ENCODE measurements at regions not wholly inside any gene's neighbourhood (a gene's known extent, or its start where the extent isn't known, plus 50 kb on each side); places are given as distances from the start of the nearest gene placed in this dataset.

GRCh38 chr13:74210693-74211393 lies 76.6 kb upstream of the KLF12 start:
- DNase-seq, result no peak

GRCh38 chr13:74206855-74207254 lies 72.7 kb upstream of the KLF12 start:
- no peak for DNase-seq

- no peak for DNase-seq
These were observed 71.9 kb upstream of the KLF12 start for GRCh38 chr13:74206061-74206561.

GRCh38 chr13:74205313-74205690 lies 71.1 kb upstream of the KLF12 start:
- DNase-seq, result no peak

- no peak for DNase-seq
These were observed 70.6 kb upstream of the KLF12 start for GRCh38 chr13:74204602-74205312.

GRCh38 chr13:74203576-74203975 lies 69.4 kb upstream of the KLF12 start:
- no peak for DNase-seq

GRCh38 chr13:74202129-74202813 lies 68.1 kb upstream of the KLF12 start:
- no peak for DNase-seq

- no peak for DNase-seq
These were observed 67.3 kb upstream of the KLF12 start for GRCh38 chr13:74201530-74201929.

- DNase-seq, result no peak
These were observed 65.9 kb upstream of the KLF12 start for GRCh38 chr13:74200081-74200480.

GRCh38 chr13:74197677-74198429 lies 63.6 kb upstream of the KLF12 start:
- DNase-seq, result no peak

- no peak for DNase-seq
These were observed 60.6 kb upstream of the KLF12 start for GRCh38 chr13:74194846-74195245.

GRCh38 chr13:74193391-74193790 lies 59.2 kb upstream of the KLF12 start:
- no peak for DNase-seq

GRCh38 chr13:74191410-74191809 lies 57.2 kb upstream of the KLF12 start:
- no peak for DNase-seq

GRCh38 chr13:74190999-74191398 lies 56.8 kb upstream of the KLF12 start:
- DNase-seq, result no peak

- DNase-seq, result no peak
These were observed 53.4 kb upstream of the KLF12 start for GRCh38 chr13:74187564-74187963.

GRCh38 chr13:74184283-74184682 lies 50.1 kb upstream of the KLF12 start:
- no peak for DNase-seq

Measured in 8988T (cell line).